ENCODE measurements at regions not wholly inside any gene's neighbourhood (a gene's known extent, or its start where the extent isn't known, plus 50 kb on each side); places are given as distances from the start of the nearest gene placed in this dataset.

GRCh38 chr2:220641137-220641536 lies 931.0 kb downstream of the EPHA4 start:
- no peak overlapping the region for H3K4me2 ChIP-seq (ENCODE audit: low read length)
- no peaks in the 10 kb centered on the region for H3K9me2 ChIP-seq (replicated peaks; ENCODE audit: control insufficient read depth, low read length)
- H3K79me2 ChIP-seq (ENCODE audit: control insufficient read depth, low read length), result no peaks in the 10 kb centered on the region
- H4K20me1 ChIP-seq (ENCODE audit: control insufficient read depth, insufficient read depth, low read depth, low read length), result no peaks in the 10 kb centered on the region
- no peaks in the 10 kb centered on the region for H3F3A ChIP-seq (ENCODE audit: control insufficient read depth, insufficient read depth)
- no peaks in the 10 kb centered on the region for H3K36me3 ChIP-seq (ENCODE audit: control insufficient read depth, low read length)
- H3K4me3 ChIP-seq (ENCODE audit: low read length), result no peak overlapping the region
- H3K4me1 ChIP-seq (ENCODE audit: control insufficient read depth, low read length), result no peaks in the 10 kb centered on the region
- TF ChIP-seq CTCF (IDR thresholded peaks at IDR 0.05; ENCODE audit: low read depth, low read length, poor library complexity, severe bottlenecking), result no peak
- no peak overlapping the region for H3K27ac ChIP-seq (ENCODE audit: low read depth, low read length)
- no peaks in the 10 kb centered on the region for H3K9me3 ChIP-seq (ENCODE audit: control insufficient read depth, insufficient read depth, low read length)
- no peaks in the 10 kb centered on the region; the same call in 1 of the 2 replicates for H3K27me3 ChIP-seq (ENCODE audit: control insufficient read depth, low read length)

GRCh38 chr2:220646424-220646823 lies 925.7 kb downstream of the EPHA4 start:
- TF ChIP-seq CTCF (IDR thresholded peaks at IDR 0.05; ENCODE audit: low read depth, low read length, poor library complexity, severe bottlenecking) (no peak), EZH2phosphoT487 (IDR thresholded peaks at IDR 0.05; ENCODE audit: borderline replicate concordance, low read length) (no peak)
- no peaks in the 10 kb centered on the region for H3K9me3 ChIP-seq (ENCODE audit: control insufficient read depth, insufficient read depth, low read length)
- H3K4me3 ChIP-seq (ENCODE audit: low read length), result no peak overlapping the region
- H3K27me3 ChIP-seq (ENCODE audit: control insufficient read depth, low read length), result no peaks in the 10 kb centered on the region; the same call in 1 of the 2 replicates
- H3K4me1 ChIP-seq (ENCODE audit: control insufficient read depth, low read length), result no peaks in the 10 kb centered on the region
- no peaks in the 10 kb centered on the region; the same call in 1 of the 2 replicates for H3K9me2 ChIP-seq (replicated peaks; ENCODE audit: control insufficient read depth, low read length)
- no peaks in the 10 kb centered on the region for H3F3A ChIP-seq (ENCODE audit: control insufficient read depth, insufficient read depth)
- H3K4me2 ChIP-seq (ENCODE audit: low read length), result no peak overlapping the region
- no peaks in the 10 kb centered on the region for H4K20me1 ChIP-seq (ENCODE audit: control insufficient read depth, insufficient read depth, low read depth, low read length)
- H3K27ac ChIP-seq (ENCODE audit: low read depth, low read length), result no peak overlapping the region
- H3K36me3 ChIP-seq (ENCODE audit: control insufficient read depth, low read length), result no peaks in the 10 kb centered on the region
- no peaks in the 10 kb centered on the region for H3K79me2 ChIP-seq (ENCODE audit: control insufficient read depth, low read length)

- Histone ChIP-seq H3K4me2 (ENCODE audit: low read length) (no peak overlapping the region), H3F3A (ENCODE audit: control insufficient read depth, insufficient read depth) (no peaks in the 10 kb centered on the region)
- no peak for TF ChIP-seq CTCF (IDR thresholded peaks at IDR 0.05; ENCODE audit: low read depth, low read length, poor library complexity, severe bottlenecking)
- no peak for TF ChIP-seq EZH2phosphoT487 (IDR thresholded peaks at IDR 0.05; ENCODE audit: borderline replicate concordance, low read length)
Observed at GRCh38 chr2:220648628-220649027, 923.5 kb downstream of the EPHA4 start.

More at GRCh38 chr2:220648628-220649027, 923.5 kb downstream of the EPHA4 start:
- Histone ChIP-seq H3K9me3 (ENCODE audit: control insufficient read depth, insufficient read depth, low read length) (no peaks in the 10 kb centered on the region), H3K27me3 (ENCODE audit: control insufficient read depth, low read length) (no peaks in the 10 kb centered on the region; the same call in 1 of the 2 replicates), H3K27ac (ENCODE audit: low read depth, low read length) (no peak overlapping the region), H3K4me3 (ENCODE audit: low read length) (no peak overlapping the region), H3K4me1 (ENCODE audit: control insufficient read depth, low read length) (no peaks in the 10 kb centered on the region), H4K20me1 (ENCODE audit: control insufficient read depth, insufficient read depth, low read depth, low read length) (no peaks in the 10 kb centered on the region), H3K9me2 (replicated peaks; ENCODE audit: control insufficient read depth, low read length) (no peaks in the 10 kb centered on the region; the same call in 1 of the 2 replicates), H3K79me2 (ENCODE audit: control insufficient read depth, low read length) (no peaks in the 10 kb centered on the region), H3K36me3 (ENCODE audit: control insufficient read depth, low read length) (no peaks in the 10 kb centered on the region)
